Nucleus accumbens (tissue), 56 donors: ENCODE measurements at regions not wholly inside any gene's neighbourhood (a gene's known extent, or its start where the extent isn't known, plus 50 kb on each side); places are given as distances from the start of the nearest gene placed in this dataset.
"Not testable (repeated sequence)": the region's sequence is repeated elsewhere in the genome, so short reads cannot be mapped to it uniquely, and the experiment has no call there.

Experiments used
- DNase-seq, 56 donors: peaks; one replicate each; lab custom pipeline; 2025; lab: John Stamatoyannopoulos, UW

- no peak for DNase-seq
Measured at GRCh38 chr10:10067644-10068043, 950.0 kb upstream of the CELF2 start.

- DNase-seq = not testable (repeated sequence)
Measured at GRCh38 chr10:10074847-10075246, 942.8 kb upstream of the CELF2 start.

GRCh38 chr10:10078446-10078845 lies 939.2 kb upstream of the CELF2 start:
- no peak for DNase-seq

- no peak for DNase-seq
Measured at GRCh38 chr10:10092581-10092980, 925.1 kb upstream of the CELF2 start.

GRCh38 chr10:10093021-10093420 lies 924.7 kb upstream of the CELF2 start:
- DNase-seq = no peak

- no peak for DNase-seq
Measured at GRCh38 chr10:10094691-10095090, 923.0 kb upstream of the CELF2 start.

- DNase-seq = no peak
Measured at GRCh38 chr10:10096296-10096695, 921.4 kb upstream of the CELF2 start.

GRCh38 chr10:10096898-10097297 lies 920.8 kb upstream of the CELF2 start:
- no peak for DNase-seq

- DNase-seq = no peak
Measured at GRCh38 chr10:10101106-10101505, 916.6 kb upstream of the CELF2 start.

- no peak for DNase-seq
Measured at GRCh38 chr10:10110844-10111490, 906.7 kb upstream of the CELF2 start.

- no peak for DNase-seq
Measured at GRCh38 chr10:10118131-10118530, 899.5 kb upstream of the CELF2 start.

GRCh38 chr10:10120671-10121070 lies 897.0 kb upstream of the CELF2 start:
- DNase-seq = no peak

- DNase-seq = no peak
Measured at GRCh38 chr10:10125676-10126075, 892.0 kb upstream of the CELF2 start.

- no peak for DNase-seq
Measured at GRCh38 chr10:10126218-10126617, 891.5 kb upstream of the CELF2 start.

GRCh38 chr10:10128387-10128786 lies 889.3 kb upstream of the CELF2 start:
- no peak for DNase-seq

- DNase-seq = no peak
Measured at GRCh38 chr10:10130686-10131085, 887.0 kb upstream of the CELF2 start.

GRCh38 chr10:10132009-10132408 lies 885.7 kb upstream of the CELF2 start:
- DNase-seq = no peak

- no peak for DNase-seq
Measured at GRCh38 chr10:10133281-10133680, 884.4 kb upstream of the CELF2 start.

- no peak for DNase-seq
Measured at GRCh38 chr10:10138685-10139084, 879.0 kb upstream of the CELF2 start.

- DNase-seq = no peak
Measured at GRCh38 chr10:10141782-10142382, 875.8 kb upstream of the CELF2 start.

- DNase-seq = no peak
Measured at GRCh38 chr10:10146604-10147003, 871.1 kb upstream of the CELF2 start.

- DNase-seq = no peak
Measured at GRCh38 chr10:10149899-10150298, 867.8 kb upstream of the CELF2 start.
